Body of pancreas (tissue), 4 donors: ENCODE measurements at regions not wholly inside any gene's neighbourhood (a gene's known extent, or its start where the extent isn't known, plus 50 kb on each side); places are given as distances from the start of the nearest gene placed in this dataset.

Source experiments
- ATAC-seq: fragments of 150-250 bp; one replicate; pipeline ENCODE4 v1.9.1; 2016
- DNase-seq, 4 donors: peaks; one replicate each; pipeline ENCODE4 v3.0.0-alpha.2; 2019
- H3K27ac ChIP-seq, 4 donors: fragments of 200-600 bp; sonication (generic); 1 replicate in 3 of 4; 2 replicates in 1 of 4; pipeline versions ENCODE4 v1.5.1 to v1.6.1; 2016 to 2019; ENCODE audit warnings: mild to moderate bottlenecking in 1 of 4, mixed read lengths in 1 of 4, moderate library complexity in 1 of 4
- H3K27me3 ChIP-seq, 2 donors: fragments of 200-600 bp; sonication (generic); one replicate each; pipeline ENCODE4 v1.6.0; 2016; ENCODE audit warnings: mild to moderate bottlenecking in 1 of 2
- H3K36me3 ChIP-seq, 2 donors: fragments of 200-600 bp; sonication (generic); replicated peaks in 1 of 2; 2 replicates each; pipeline ENCODE4 v1.5.1; 2016; ENCODE audit warnings: low read depth in 2 of 2; ENCODE audit not compliant: insufficient read depth in 1 of 2
- H3K4me1 ChIP-seq: fragments of 200-600 bp; sonication (generic); one replicate; pipeline ENCODE4 v1.6.0; 2016
- H3K4me3 ChIP-seq, 2 donors: fragments of 200-600 bp; sonication (generic); 1 replicate in 1 of 2; 2 replicates in 1 of 2; pipeline ENCODE4 v1.5.1; 2016 to 2019
- H3K9me3 ChIP-seq, 3 donors: fragments of 200-600 bp; sonication (generic); 1 replicate in 2 of 3; 2 replicates in 1 of 3; pipeline ENCODE4 v1.5.1; 2016
- POLR2A ChIP-seq, 3 donors: fragments of 450-650 bp; IDR thresholded peaks; one replicate each; pipeline ENCODE4 v1.6.1; 2016; ENCODE audit warnings: antibody characterized with exemption in 3 of 3, mild to moderate bottlenecking in 2 of 3
- WGBS, 2 donors: methylation state at CpG; one replicate each; pipeline ENCODE4 v1.1.5; 2017; 5-methylcytosine and 5-hydroxymethylcytosine counted together
- intact Hi-C: fragments of 100-400 bp; cut with DNase I; formaldehyde crosslinking; loops from one replicate; pipeline ENCODE4 v1.15.1; 2023
- TF ChIP-seq, protein P1 (sequence below), 7 experiments: fragments of 450-650 bp in 4 of 7; fragments of 200-600 bp in 3 of 7; sonication (generic) in 3 of 7; IDR thresholded peaks; one replicate each; pipeline ENCODE4 v1.5.1; 2016 to 2019; ENCODE audit warnings: antibody characterized with exemption in 7 of 7

- Histone ChIP-seq H3K4me1 (no peaks in the 10 kb centered on the region), H3K4me3 (no peak overlapping the region), H3K27me3 (no peaks in the 10 kb centered on the region), H3K9me3 (no peaks in the 10 kb centered on the region), H3K36me3 (no peaks in the 10 kb centered on the region), H3K27ac (no peak overlapping the region)
- TF ChIP-seq, protein P1, sequence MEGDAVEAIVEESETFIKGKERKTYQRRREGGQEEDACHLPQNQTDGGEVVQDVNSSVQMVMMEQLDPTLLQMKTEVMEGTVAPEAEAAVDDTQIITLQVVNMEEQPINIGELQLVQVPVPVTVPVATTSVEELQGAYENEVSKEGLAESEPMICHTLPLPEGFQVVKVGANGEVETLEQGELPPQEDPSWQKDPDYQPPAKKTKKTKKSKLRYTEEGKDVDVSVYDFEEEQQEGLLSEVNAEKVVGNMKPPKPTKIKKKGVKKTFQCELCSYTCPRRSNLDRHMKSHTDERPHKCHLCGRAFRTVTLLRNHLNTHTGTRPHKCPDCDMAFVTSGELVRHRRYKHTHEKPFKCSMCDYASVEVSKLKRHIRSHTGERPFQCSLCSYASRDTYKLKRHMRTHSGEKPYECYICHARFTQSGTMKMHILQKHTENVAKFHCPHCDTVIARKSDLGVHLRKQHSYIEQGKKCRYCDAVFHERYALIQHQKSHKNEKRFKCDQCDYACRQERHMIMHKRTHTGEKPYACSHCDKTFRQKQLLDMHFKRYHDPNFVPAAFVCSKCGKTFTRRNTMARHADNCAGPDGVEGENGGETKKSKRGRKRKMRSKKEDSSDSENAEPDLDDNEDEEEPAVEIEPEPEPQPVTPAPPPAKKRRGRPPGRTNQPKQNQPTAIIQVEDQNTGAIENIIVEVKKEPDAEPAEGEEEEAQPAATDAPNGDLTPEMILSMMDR (IDR thresholded peaks at IDR 0.05): no peak
- TF ChIP-seq POLR2A (IDR thresholded peaks at IDR 0.05): no peak
- no peak for ATAC-seq
- 12 to 18% methylated on average over 2 of the region's 2 CpGs for WGBS, 2 donors
- DNase-seq: no peak
- intact Hi-C loops: no loop called here
Observed at GRCh38 chr11:25734591-25735211, 597.2 kb upstream of the ANO3 start.

GRCh38 chr11:25737071-25737675 is 594.8 kb upstream of the ANO3 start:
- no peak overlapping the region for H3K27ac ChIP-seq
- WGBS, 2 donors: 45% methylated on average over 3 of the region's 3 CpGs
- no peaks in the 10 kb centered on the region for H3K27me3 ChIP-seq
- intact Hi-C loops: no loop called here
- DNase-seq (no peak), ATAC-seq (no peak)
- no peaks in the 10 kb centered on the region for H3K9me3 ChIP-seq
- no peaks in the 10 kb centered on the region for H3K4me1 ChIP-seq
- no peak overlapping the region for H3K4me3 ChIP-seq
- no peak for TF ChIP-seq POLR2A (IDR thresholded peaks at IDR 0.05)
- TF ChIP-seq, protein P1 (IDR thresholded peaks at IDR 0.05): no peak
- no peaks in the 10 kb centered on the region for H3K36me3 ChIP-seq

DNA sequence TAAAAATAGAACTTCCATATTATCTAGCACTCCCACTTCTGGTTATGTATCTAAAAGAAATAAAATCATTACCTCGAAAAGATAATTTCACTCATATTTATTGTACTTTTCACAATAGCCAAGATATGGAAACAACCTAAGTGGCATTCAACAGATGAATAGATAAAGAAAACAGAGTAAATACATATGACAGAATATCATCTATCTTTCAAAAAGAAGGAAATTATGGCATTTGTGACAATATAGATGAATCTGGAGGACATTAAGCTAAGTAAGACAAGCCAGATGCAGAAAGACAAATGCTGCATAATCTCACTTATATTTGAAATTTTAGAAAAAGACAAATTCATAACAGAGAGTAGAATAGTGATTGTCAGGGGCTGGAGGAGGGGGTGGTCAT is 590.0 kb upstream of the ANO3 start:
- WGBS, 2 donors: 0 to 25% methylated on average over 1 of the region's 1 CpG
- H3K4me1 ChIP-seq: no peaks in the 10 kb centered on the region
- DNase-seq (no peak), ATAC-seq (no peak)
- TF ChIP-seq, protein P1 (IDR thresholded peaks at IDR 0.05): no peak
- no peak for TF ChIP-seq POLR2A (IDR thresholded peaks at IDR 0.05)
- intact Hi-C loops: no loop called here
- H3K27ac ChIP-seq: no peak overlapping the region
- no peaks in the 10 kb centered on the region for H3K9me3 ChIP-seq
- no peak overlapping the region for H3K4me3 ChIP-seq
- H3K36me3 ChIP-seq: no peaks in the 10 kb centered on the region
- no peaks in the 10 kb centered on the region for H3K27me3 ChIP-seq

DNA sequence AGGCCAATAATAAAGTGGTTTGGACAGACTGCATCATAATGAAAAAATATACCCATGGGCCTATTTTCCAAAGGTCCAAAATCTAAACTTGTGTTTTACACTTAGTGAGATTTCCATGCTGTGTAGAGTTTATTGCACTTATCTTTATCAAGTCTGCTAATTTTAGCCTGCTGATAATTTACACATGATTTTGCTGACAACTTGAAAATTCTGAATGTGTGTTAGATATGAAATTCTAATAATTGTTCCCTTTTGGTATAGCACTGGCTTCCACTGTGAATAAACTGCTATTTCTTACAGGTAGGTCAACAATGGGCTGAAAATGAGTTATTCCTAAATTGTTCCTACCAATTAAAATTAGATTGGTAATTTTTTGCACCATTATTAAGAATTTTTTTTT is 589.1 kb upstream of the ANO3 start:
- Histone ChIP-seq H3K27ac (no peak overlapping the region), H3K36me3 (no peaks in the 10 kb centered on the region), H3K27me3 (no peaks in the 10 kb centered on the region), H3K4me3 (no peak overlapping the region), H3K4me1 (no peaks in the 10 kb centered on the region), H3K9me3 (no peaks in the 10 kb centered on the region)
- intact Hi-C loops: no loop called here
- TF ChIP-seq, protein P1 (IDR thresholded peaks at IDR 0.05): no peak
- no peak for TF ChIP-seq POLR2A (IDR thresholded peaks at IDR 0.05)
- no peak for DNase-seq
- ATAC-seq: no peak

DNA sequence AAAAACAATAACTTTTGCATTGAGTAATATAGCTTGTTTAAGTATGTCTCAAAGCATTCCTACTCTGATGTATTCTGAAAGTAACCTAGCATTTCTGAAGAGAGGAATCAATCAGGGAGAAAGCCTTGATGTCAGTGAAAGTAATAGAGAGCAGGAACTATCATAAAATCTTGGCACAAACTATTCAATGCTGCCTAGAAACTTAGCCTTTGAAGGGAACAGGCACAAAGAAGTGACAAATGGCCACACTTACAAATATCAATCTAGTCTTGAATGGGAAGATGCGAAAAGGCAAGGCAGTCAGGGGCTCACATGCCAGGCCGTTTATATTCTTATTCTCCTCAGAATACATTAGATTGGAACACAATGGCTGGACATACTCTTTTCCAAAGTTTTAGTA is 576.5 kb upstream of the ANO3 start:
- intact Hi-C loops: no loop called here
- no peak overlapping the region for H3K4me3 ChIP-seq
- no peaks in the 10 kb centered on the region for H3K4me1 ChIP-seq
- 11 to 35% methylated on average over 2 of the region's 2 CpGs for WGBS, 2 donors
- no peak overlapping the region for H3K27ac ChIP-seq
- no peak for TF ChIP-seq POLR2A (IDR thresholded peaks at IDR 0.05)
- no peaks in the 10 kb centered on the region for H3K27me3 ChIP-seq
- DNase-seq (no peak), ATAC-seq (no peak)
- H3K36me3 ChIP-seq: no peaks in the 10 kb centered on the region
- peaks cover 0 to 4% (median 0%) of the 10 kb centered on the region in 3 donors for H3K9me3 ChIP-seq
